EL (cell line): ENCODE measurements at regions not wholly inside any gene's neighbourhood (a gene's known extent, or its start where the extent isn't known, plus 50 kb on each side); places are given as distances from the start of the nearest gene placed in this dataset.

Experiments used
- DNase-seq: peaks from one replicate; pipeline ENCODE4 v3.0.0-alpha.2; 2016

GRCh38 chr13:37357548-37357947 lies 241.0 kb downstream of the POSTN start:
- DNase-seq = no peak

DNA sequence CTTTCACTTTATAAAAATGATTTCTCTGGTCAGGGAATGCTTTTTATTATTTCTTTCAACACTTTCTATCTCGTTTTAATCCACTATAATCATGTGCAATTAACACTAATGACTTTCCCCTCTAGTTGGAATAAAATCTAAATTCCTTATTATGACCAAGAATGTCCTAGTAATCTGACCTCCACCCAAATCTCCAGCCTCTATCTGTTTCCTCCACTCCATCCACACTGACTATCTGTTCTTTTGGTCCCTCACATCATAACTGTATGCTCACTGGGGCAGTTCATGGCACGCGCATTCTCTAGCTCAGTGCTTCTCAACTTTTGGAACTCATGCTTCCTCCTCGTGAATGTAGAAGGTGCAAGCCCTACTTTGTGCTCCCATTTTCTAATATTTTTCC lies 244.7 kb downstream of the POSTN start:
- no peak for DNase-seq

DNA sequence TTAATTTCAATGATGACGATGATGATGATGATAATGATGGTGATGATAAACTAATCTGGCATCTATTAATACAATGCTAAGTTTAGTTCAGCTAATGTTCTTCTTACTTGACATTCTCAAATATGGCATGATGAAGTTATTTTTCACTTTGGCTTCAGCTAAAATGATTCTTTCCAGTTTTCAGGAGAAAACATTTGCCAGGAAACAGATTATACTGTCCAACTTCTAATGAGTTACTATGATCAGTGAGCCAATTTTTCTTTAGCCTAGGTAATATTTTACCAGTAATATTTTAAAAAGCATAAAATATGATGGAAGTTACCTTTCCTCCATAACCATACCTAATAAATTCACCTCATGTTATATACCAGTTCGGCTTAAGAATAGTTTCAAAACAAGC lies 245.7 kb upstream of the CSNK1A1L start:
- DNase-seq = no peak

DNA sequence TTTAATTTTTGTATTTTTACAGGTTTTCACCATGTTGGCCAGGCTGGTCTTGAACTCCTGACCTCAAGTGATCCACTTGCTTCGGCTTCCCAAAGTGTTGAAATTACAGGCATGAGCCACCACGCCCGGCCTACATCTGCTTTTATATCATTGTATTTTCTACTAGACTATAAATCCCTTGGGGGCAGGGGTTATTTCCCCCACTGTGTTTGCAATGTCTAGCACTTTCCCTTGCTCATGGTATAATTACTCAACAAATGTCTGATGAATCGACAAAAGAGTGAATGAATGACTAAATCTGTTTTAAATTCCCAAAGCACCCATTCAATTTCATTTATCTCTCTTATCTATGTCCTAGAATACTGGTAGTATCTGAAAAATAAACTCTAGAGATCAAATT lies 244.5 kb upstream of the CSNK1A1L start:
- no peak for DNase-seq

- DNase-seq = no peak
Observed at GRCh38 chr13:37348916-37349643, 243.6 kb upstream of the CSNK1A1L start.

GRCh38 chr13:37345869-37346268 lies 240.4 kb upstream of the CSNK1A1L start:
- DNase-seq = no peak

- no peak for DNase-seq
Observed at GRCh38 chr13:37345391-37345790, 239.9 kb upstream of the CSNK1A1L start.

DNA sequence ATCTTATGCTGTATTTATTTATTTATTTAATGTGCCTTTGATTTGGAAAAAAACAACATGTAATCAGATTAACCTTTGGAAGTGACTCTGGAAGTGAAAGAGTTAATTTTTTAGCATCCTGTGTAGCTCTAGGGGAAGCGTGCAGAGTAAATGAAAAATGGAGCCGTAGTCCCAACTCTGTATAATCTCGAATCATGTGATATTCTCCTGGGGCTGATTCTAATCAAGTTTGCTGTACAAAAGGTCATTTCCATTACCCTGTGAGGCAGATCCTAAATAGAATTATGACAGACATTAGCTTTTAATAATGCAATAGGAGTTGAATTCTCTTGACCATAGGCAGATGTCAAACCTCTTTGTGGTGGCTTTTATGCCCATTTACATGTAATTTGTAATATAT lies 238.6 kb upstream of the CSNK1A1L start:
- DNase-seq = no peak

- DNase-seq = no peak
Observed at GRCh38 chr13:37342205-37342604, 236.7 kb upstream of the CSNK1A1L start.

DNA sequence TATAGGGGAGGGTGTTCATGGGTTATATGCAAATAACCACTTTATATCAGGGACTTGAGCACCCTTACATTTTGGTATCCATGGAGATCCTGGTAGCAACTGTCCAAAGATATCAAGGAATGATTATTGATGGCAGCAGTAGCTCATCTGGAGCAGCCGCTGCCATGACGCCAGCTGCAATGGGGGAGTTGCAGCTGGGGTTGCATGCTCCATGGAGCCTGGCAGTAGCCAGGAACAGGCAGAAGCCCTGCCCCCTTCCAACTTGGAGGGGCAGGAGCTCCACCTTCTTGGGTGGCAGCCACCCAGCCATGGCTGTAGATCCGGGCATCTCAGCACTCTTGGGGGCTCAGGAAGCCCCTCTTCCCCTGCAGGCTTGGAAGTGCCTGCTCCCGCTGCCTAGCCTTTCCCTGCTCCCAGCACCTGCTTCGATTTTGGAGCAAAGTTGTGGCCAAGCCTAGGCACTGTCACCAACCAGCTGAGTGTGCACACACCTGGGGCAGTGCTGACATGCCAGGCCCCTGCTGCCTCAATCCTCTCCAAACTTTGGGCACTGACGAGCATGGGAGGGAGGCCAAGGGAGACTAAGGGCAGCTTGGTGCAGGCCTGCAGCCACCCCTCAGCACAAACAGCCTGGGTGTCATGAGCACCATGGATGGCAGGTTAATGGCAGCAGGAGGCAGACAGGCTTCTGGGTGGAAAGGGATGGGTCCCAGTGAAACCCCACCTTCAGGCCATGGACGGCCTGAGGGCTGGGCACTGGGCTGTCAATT lies 235.6 kb upstream of the CSNK1A1L start:
- no peak for DNase-seq

- DNase-seq = no peak
Observed at GRCh38 chr13:37339386-37339735, 233.9 kb upstream of the CSNK1A1L start.

DNA sequence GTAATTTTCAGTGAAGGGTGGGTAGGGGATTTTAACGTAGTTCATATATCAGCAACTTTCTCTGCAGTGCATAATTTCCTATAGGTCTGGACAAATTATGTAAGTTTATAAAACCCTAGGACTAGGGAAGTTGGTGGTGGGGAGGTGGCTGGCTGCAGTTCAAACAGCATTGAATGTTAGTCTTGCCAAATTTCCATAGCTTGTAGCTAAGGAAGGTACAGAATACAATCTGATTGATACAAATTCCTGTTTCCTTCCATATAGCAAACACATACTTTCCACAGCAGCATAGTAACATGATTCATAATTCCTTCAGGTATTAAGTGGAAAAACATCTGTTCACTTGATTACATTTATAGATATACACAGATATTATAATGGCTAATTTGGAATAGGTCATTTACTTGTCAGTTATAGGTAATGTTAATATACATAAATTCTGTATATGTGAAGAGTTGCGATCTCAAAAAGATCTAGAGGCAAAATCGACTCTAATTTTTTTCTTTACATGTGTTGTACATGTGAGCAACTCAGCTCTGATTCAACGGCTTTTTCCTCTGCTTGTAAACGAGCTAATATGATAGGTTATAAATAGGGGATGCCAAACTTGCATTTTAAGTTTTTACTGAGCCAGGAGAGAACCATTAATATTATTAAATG lies 233.4 kb upstream of the CSNK1A1L start:
- no peak for DNase-seq

- DNase-seq = no peak
Observed at GRCh38 chr13:37326334-37326733, 220.9 kb upstream of the CSNK1A1L start.

DNA sequence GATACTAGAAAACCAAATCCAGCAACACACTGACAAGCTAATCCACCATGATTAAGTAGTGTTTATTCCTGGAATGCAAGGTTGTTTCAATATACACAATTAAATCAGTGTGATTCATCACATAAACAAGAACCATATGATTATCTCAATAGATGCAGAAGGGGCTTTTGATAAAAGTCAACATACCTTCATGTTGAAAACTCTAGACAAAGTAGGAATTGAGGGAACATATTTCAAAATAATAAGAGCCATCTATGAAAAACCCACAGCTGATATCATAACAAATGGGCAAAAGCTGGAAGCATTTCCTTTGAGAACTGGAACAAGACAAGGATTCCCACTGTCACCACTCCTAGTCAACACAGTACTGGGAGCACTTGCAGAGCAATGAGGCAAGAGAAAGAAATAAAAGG lies 213.6 kb upstream of the CSNK1A1L start:
- DNase-seq = peak; percentile 5

GRCh38 chr13:37316935-37317334 lies 211.5 kb upstream of the CSNK1A1L start:
- DNase-seq = no peak

DNA sequence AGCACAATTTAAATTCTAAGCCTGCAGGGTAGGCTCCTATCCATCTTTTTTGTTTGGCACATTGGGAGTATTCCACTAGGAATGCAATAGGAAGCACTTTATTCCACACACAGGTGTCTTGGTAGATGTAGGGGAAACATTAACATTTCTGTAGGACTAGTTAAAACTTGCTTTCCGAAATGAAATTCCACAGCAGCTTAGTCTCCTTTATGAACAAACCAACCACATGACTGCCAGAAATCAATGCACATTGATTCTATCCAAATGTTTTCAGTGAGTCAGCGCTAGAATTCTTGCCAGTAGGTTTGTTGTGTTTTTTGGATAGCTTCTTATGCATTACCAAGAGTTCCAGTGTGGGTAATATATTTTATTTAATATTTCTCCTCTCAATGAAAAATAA lies 207.9 kb upstream of the CSNK1A1L start:
- DNase-seq = peak; percentile 69

GRCh38 chr13:37306778-37307544 lies 201.5 kb upstream of the CSNK1A1L start:
- peak; percentile 93 for DNase-seq

- no peak for DNase-seq
Observed at GRCh38 chr13:37303606-37304005, 198.1 kb upstream of the CSNK1A1L start.

DNA sequence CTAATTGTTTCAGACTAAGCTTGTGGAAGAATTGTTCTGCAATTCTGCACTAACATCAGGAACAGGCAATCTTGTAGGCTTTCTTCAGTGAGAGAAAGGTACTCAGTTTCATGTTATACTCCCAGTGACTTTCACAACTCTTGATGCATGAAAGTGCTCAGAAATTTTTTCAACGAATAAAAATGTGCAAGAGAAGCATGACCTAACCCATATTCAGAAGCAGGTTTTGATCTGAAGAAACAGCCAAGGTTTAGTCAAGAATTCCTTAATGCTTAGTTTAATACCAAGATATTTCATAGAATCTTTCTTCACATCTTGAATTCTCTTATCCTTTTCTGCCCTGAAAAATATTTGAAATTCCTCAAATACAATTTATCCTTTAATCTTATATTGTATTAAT lies 197.2 kb upstream of the CSNK1A1L start:
- no peak for DNase-seq

- DNase-seq = no peak
Observed at GRCh38 chr13:37295573-37295972, 190.1 kb upstream of the CSNK1A1L start.

- no peak for DNase-seq
Observed at GRCh38 chr13:37295071-37295470, 189.6 kb upstream of the CSNK1A1L start.

GRCh38 chr13:37294472-37294871 lies 189.0 kb upstream of the CSNK1A1L start:
- DNase-seq = no peak

DNA sequence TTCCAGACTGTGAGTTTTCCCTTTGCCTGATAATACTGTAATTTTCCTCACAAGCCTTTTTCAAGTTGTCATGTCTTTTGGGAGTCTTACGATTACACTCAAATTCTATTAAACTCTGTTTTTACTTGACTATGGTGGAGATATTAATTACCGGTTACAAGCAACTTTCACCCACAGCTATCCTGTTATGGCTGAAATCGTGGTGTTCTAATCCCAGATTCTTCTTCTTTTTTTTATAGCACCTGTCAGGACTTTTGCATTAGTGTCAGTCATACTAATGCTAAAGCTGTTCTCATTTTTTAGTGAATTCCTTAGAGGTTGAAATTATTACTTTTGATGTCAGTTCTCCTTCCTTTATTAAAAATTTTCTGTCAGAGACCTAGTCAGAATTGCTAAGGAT lies 187.8 kb upstream of the CSNK1A1L start:
- no peak for DNase-seq
